ENCODE measurements at regions not wholly inside any gene's neighbourhood (a gene's known extent, or its start where the extent isn't known, plus 50 kb on each side); places are given as distances from the start of the nearest gene placed in this dataset.
"Not testable (repeated sequence)": the region's sequence is repeated elsewhere in the genome, so short reads cannot be mapped to it uniquely, and the experiment has no call there.

GRCh38 chr1:147103416-147104155 lies 68.7 kb downstream of the PRKAB2 start:
- not testable (repeated sequence) for DNase-seq

- no peak for DNase-seq
These were observed 73.1 kb downstream of the PRKAB2 start for GRCh38 chr1:147099192-147099591.

- not testable (repeated sequence) for DNase-seq
These were observed 73.8 kb downstream of the PRKAB2 start for GRCh38 chr1:147098338-147098973.

- no peak for DNase-seq
These were observed 76.6 kb downstream of the PRKAB2 start for GRCh38 chr1:147095691-147096090.

DNA sequence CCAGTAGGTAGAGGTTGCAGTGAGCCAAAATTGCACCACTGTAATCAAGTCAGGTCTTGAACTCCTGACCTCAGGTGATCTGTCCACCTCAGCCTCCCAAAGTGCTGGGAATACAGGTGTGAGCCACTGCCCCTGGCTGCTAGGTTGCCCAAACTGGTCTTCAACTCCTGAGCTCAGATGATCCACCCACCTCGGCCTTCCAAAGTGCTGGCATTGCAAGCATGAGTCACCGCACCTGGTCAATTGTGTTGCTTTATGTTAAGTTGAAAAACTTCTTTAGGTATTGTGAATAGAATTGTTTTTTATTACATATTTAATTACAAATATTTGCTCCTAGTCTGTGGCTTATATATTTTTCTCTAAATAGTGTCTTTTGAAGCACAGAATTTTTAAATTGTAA lies 80.5 kb downstream of the PRKAB2 start:
- no peak for DNase-seq

DNA sequence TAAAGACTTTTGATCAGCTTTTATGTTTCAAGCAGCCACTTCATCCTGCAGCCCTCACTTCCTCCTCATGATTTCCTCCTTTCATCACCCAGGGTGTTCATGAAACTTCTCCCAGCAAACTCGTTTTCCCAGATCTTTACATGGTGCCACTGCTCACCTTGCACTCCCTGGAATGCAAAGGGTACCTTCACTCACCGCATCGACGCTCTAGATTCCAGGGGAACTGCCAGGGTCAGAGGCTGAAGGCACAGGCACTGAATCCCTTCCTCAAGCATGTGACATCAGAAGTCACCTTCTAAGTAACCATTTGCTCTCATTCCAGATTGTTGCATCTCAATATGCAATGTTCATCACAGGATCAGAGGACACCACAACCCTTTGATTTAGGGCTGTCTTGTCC lies 82.8 kb downstream of the PRKAB2 start:
- DNase-seq: no peak

GRCh38 chr1:147086129-147086528 lies 86.1 kb downstream of the PRKAB2 start:
- no peak for DNase-seq

GRCh38 chr1:147084273-147085096 lies 87.8 kb downstream of the PRKAB2 start:
- peak; percentile 88 for DNase-seq

DNA sequence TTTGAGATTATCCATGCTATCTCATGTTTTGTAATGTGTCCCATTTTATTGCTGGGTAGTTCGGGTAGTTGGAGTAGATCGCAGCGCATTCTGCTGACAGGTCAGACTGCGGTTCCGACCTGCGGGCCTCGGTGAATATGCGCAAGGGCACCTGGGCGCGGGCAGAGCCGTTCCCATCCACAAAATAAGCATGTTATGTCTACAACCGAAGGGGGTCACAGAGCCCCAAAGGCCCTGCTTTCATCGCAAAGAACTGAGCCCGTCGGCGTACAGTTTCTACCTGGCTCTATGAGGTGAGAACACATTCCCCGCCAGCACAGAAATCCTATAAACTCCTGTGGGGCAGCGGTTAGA lies 88.4 kb downstream of the PRKAB2 start:
- DNase-seq: no peak

- no peak for DNase-seq
These were observed 91.4 kb downstream of the PRKAB2 start for GRCh38 chr1:147080671-147081394.

- DNase-seq: no peak
These were observed 92.1 kb downstream of the PRKAB2 start for GRCh38 chr1:147080006-147080661.

DNA sequence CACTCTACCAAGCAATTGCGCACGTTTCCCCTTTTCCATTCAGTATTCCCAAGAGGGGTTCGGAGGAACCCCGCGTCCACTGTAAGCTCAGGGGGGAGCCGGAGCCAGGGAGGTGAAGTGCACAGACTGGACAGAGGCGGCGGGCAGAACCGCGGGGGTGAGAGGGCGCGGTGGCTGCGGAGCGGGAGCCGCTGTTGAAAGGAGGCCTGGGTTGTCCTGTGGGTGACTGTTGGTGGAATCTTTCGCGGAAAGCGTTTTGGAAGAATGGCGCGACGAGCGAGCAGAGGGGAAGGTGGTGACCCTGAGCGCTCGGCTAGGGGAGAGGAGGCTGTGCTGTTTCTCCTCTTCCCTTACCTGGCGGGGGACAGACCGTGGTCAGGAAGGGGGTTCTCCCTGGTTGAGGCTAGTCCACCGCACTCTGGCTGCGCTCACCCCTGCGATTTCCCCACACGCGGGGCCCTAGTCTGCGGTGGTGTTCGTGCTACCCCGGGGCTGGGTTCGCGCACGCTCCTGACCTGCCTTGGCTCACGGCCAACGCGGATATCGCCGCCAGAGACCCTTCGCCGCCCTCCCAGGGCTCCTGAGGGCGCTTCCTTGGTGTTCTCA lies 92.8 kb downstream of the PRKAB2 start:
- no peak for DNase-seq

DNA sequence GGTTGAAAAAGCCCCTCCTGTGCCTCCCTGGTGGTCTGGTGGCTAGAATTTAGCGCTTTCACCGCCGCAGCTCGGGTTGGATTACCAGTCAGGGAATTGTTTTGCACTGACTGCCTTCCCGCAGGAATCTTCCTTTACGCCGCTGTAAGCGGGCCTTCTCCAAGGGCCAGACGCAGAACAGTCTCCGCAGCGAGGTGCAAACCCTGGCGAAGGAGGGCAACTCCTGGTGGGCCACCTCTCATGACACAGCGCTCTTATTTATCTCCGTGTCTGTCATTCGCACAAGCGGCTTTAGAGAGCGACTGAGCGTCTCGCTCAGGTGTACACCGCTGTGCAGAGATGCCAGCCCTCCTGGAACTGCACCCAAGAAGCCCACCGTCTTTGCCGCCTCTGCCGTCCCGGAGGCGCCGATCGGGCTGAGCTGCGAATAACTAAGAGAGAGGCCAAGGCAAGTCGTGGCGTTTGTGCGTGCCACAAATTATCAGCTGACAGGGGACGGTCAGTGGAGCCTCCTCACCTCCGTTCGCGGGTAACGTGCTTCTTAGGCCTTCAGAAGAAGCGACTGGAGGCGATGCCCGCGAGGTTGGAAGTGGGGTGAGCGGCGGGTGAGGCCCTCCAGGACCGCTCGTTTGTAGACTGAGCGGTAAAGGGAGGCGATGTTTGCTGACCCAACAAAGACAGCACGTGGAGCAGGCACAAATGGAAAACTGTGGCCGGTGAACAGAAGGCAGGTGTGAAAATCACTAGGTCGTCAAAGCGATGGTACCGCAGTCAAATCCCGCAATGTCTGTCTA lies 93.5 kb downstream of the PRKAB2 start:
- no peak for DNase-seq

DNA sequence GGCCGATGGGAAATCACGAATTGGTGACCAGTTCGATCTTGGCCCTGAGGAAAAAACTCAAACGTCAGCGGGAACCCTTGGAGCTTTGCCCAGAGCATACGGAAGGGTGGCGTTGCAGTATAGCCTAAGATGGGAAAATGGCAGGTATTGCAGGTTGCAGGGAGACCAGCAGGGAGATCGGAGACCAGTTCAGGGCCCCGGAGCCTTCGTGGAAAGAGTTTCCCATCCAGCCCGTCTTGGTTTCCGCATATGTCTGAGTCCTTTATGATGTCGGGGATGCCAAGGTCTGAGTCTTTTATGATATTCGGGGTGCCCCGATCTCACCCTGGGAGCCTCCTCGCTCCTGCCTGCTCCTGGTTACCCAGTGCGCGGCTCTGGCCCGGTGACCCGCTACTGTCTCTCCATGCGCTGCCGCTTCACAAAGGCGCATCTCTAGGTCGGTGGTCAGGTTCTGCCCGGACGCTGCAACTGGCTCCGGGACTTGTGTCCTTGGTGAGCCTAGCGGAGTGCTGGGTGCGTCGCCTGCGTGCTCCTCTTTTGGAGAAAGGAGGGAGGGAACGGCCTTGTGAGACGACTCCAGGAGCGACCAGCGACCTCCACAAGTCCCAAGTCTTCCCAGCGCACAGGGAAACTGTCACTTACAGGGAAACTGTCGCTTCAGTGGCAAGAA lies 94.2 kb downstream of the PRKAB2 start:
- no peak for DNase-seq

DNA sequence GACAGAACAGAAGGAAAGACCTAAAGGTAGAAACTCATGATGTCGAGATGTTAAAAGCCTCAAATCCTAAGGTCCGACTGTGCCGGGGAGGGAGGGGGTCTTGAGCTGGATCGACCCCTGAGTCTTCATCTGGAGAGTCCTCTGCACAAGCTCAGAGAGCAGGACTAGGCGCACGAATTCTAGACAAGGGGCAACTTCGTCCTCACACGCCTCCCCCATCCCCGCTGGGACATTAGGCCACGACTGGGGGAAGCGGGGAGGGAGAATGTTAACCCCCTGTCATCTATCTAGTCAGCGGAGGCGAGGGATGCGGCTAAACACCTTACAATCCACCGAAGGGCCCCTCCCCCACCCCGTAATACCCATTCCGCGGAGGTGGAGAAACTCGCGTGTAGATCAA lies 94.7 kb downstream of the PRKAB2 start:
- no peak for DNase-seq

GRCh38 chr1:147077081-147077480 lies 95.2 kb downstream of the PRKAB2 start:
- no peak for DNase-seq

- no peak for DNase-seq
These were observed 95.8 kb downstream of the PRKAB2 start for GRCh38 chr1:147076442-147076841.

- DNase-seq: no peak
These were observed 99.5 kb downstream of the PRKAB2 start for GRCh38 chr1:147072482-147073432.

DNA sequence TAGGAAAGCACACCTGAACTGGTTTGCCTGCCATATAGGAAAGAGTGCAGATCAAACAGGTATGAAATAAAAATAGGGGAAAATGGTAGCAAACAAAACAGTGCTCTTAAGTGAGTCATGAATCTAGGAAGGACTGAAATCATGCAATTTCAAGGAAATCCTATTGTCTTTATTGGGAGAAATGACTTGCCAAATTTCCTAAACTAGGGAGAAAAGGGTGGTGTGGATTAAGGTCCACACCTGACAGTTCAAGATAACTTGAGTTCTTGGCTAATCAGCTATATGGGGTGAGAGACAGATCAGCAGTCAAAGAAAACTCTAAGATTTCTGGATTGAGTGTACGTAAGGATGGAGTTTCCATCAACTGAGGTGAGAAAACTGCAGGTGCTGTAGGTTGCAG lies 101.1 kb downstream of the PRKAB2 start:
- DNase-seq: no peak

DNA sequence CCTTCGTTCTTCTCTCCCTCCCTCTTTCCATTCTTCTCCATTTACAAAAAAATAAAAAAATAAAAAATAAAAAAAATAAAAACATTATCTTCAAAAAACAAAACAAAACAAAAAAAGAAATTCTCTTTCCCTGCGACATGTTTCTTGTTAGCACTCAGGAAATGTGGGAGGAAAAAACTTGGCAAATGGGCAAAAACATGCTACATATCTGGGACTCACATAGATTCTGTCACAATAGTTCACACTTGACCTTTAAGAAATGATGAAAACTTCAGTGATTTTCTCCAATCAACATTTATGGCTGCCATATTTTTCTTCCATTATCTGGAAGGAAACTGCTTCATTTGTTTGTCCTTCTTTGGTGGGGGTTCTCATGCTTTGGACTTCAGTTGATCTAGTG lies 109.3 kb downstream of the PRKAB2 start:
- no peak for DNase-seq

Measured in right hindlimb (tissue), 1 donor.